NCI-H2196 treated with DMSO at 0.1 percent for 48 hours (cell line): ENCODE measurements at regions not wholly inside any gene's neighbourhood (a gene's known extent, or its start where the extent isn't known, plus 50 kb on each side); places are given as distances from the start of the nearest gene placed in this dataset.

Experiments used
- DNase-seq: peaks from one replicate; lab custom pipeline; 2025; ENCODE audit not compliant: unreplicated experiment; lab: John Stamatoyannopoulos, UW

DNA sequence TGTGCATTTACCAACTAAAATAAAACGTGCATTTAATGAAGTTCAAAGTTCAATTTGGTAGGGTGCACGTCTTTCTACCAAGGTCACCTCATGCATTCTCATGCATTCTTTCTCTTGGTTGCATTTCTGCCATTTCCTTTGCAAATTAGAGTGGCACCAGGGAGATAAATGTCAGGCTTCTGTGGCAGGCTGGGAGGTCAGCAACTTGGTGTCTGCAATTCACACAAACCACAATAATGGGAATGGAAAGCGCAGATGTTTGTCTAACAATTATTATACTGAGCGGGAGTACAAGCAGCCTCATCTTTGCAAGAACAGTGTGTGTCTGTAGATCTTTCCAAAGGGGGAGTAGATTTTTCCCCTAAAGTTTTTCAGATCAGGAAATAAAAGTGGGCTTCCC, 411.7 kb downstream of the DMRT2 start:
- DNase-seq: no peak

DNA sequence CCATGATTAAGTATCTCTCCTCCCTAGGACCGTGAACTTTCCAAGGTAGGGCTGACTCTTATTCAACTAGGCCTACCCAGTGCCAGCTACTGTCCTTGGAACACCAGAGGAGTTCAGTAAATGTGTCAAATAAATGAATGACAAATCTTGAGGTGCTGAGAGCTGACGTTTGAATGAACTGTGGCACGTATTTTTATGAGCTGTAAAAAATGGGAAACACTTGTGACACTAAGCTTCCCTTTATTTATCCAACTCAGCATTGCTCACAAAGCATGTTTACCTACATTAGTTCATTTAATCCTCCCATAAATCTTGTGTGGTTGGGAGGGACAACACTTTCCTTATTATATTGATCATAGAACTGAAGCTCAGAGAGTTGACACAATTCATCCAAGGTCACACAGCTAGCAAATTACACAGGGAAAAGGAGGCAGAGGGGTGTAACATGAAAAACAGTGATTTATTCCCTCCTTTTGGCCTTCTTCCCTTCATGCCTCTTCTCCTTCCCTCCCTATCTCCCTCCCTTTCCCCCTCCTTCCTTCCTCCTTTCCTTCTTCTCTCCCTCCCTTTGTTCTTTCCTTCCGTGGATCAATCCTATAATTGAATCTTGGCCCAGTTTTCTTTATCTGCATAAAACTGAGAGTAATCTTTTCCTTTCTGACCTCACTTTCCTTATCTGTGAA, 412.6 kb downstream of the DMRT2 start:
- no peak for DNase-seq

DNA sequence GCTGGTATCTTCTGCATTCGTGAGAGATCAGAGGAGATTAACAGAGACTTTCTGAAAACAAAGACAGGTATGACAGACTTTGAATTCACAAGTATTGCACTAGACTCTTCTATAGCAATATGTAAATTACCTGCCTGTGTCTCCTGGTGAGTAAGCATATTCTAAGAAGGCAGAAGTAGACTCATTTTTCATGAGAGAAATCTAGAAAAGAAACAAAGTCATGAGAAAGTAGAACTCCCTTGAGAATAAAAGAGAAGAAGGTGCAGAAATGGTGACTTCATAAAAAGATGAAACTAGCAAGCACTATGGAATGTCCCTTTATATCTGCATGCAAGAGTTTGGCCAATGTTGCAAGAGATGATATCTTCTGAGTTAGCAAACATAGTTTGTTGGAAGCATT, 419.8 kb downstream of the DMRT2 start:
- no peak for DNase-seq

DNA sequence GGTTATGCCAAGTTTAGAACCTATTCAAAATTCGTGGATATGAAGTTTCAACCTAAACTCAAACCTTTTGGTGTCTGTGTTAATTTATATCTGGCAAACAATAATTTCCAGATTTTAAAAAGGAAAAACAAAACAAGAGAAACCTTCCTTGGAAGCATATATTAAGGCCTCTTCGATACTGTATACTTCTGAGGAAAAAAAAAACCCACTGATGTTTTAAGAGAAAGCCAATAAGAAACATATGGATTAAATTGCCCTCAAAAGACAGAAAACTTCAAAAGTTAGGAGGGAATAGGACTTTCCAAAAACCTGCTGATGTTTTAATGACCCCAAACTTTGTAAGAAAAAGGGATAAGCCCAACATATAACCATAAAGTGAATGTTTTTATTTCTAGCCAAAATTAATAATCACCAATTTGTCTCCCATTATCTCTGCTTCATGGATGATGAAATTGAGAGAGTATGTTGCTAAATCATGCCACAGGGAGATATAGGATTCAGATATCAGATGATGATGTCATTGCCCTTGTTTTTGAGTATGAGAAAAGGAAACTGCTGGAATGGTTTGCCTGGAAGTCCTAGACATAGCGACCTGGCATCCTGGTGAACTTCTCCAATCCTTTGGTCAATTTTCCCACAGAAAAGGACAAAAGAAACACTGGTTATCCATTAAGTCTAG, 423.9 kb downstream of the DMRT2 start:
- no peak for DNase-seq

DNA sequence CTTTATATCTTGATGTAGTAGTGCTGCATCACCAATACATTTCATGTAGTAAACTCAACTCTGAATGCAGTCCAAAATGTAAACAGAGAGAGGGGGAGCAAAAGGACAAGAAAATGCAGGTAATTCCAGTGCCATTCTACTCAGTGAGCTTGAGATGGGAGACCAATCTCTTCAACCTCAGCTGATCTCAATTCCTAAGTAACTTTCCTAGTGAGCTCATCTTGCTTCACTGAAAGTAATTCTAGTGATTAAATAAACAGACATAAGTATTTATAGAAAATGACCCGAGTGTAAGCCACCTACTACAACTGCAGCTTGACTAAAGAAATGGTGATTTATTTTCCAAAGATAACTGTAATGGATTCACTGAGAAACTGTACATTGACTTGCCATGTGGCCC, 424.5 kb downstream of the DMRT2 start:
- DNase-seq: no peak

DNA sequence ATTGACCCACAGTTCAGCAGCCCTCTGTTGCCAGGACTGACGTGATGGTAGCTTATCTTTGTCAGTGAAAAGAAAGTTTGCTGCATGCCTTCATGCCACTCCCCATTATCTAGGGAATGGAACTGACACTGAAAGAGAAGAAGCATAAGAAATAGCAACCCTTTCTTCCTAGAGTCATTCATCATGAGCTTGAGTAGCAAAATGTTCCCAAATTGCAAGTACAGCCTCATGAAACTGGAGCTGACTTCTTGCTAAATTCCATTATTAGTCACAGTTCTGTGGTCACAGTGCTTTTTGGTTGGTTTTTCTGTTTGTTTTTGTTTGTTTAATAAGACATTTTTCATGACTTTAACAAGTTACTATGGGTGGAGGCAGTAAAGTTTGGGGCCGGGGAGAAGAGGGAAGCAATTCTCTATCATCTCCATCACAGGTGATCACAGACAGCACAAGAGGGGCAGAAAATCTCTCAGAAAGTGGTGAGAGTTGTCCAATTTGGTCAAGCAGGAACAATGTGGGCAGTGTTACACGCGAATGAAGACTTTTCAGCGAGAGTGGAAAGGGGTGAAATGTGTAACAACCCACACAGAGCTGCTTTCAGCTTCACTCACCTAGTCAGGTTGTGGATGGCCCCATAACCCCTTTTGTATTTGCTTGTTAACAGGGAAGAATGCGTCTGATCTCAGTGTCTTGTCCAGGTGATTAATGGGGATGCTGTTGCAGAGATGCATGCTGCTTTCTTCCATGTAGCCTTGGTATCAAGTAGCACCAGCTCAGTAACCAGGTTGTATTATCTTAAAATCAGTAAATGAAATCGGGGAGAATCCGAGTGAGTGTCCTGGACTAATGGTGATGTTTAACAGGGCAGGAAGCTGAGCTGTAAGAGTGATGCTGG, 440.4 kb downstream of the DMRT2 start:
- DNase-seq: no peak

DNA sequence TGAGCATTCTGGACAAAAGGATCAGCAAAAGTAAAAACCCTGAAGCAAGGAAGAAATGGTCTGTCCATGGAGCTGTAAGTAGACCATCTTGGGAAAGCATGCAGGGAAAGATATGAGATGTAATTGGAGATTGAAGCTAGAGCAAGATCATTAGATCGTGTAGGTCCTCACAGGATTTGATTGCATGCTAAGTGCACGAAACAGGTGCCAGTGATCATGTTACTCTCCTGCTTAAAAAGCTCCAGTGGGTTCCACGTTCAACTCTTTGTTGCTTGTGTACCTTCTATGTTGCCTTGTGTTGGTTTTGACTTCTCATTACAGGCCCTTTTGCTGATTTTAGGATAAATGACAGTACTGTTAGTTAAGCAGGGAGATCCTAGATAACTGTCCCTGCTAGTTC, 442.0 kb downstream of the DMRT2 start:
- DNase-seq: no peak

DNA sequence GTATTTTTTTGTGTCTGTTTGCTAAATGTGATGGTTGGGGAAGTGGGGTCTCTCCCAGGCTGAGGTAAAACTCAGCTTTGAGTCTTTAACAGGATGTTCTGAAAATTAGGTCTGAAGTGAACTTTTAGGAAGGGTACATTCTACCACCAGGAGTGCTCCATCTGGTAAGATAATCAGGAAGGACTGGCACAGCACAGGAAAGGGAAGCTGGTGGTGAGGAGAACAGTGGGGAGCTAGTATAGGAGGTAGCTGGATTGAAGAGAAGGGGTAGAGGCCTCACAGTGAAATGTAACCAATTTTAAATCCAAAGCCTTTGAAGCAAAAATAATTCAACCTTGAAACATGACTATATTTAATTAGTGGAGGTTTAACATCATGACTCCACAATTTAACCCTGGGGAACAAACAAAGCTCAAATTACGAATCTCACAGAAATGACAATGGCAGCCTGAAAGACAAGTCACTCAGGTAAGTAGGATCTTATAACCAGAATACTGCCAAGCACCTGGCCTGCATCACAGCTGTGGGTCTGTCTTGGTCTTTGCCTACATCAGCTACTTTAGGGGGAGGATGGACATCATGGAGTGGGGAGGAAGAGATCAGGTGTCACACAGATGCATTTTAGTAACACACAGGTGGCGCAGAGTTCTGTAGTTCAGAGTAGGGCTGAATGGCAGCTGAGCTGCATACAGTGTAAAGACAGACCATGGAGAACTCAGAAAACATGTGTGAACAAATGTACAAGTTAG, 445.3 kb downstream of the DMRT2 start:
- DNase-seq: peak; percentile 99

DNA sequence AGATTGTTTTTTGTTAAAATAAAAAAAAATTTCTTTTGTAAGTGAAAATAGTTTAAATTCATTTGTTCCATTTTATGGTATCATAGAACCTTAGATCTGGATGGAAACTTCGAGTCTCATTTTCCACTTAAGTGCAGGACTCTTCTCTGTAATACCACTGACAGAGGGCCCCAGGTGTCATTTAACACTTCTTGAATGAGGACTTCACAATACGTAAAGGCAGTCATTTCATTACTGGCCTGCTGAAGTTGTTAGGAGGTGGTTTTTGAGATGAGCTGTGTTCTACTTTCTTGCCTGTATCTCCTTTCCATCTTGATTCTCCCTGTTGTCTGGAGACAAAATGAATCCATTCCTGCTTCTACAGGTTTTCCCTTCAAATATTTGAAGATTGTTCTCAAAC, 455.3 kb downstream of the DMRT2 start:
- no peak for DNase-seq

DNA sequence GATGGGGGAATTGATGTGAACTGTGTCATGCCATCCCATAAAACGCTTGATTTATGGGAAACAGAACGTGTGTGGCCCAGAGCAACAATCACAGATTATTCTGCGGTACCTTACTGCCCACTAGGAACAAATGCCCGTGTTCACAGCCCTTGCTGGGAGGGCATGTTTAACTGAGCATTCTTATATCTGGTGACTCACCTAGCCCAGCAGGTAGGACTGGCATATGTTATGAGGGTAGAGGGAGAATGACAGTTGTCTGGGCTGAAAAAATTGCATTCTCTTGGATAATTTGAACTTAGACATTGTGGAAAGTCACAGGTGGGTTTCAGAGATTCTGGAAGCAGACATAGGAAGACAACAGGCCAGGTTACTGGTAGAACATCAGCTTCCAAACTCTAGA, 460.6 kb downstream of the DMRT2 start:
- DNase-seq: no peak

DNA sequence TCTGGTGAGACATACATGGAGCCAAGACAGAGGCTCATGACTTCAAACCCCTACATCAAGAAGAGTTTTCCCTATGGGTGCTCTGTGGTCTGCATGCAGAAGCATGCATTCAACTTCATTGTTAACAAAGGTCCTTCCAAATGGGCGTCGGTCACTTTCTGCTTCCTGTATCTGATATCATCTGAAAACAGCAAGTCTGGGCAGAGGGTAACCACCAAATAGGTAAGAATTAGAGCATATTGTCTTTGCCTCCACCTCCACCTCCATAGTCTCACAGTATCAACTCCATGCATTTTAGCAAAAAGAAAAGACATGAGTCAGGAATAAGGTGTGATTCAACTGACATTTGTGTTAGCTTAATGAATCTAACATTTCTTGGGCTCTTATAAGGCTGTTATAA, 462.9 kb downstream of the DMRT2 start:
- DNase-seq: no peak

DNA sequence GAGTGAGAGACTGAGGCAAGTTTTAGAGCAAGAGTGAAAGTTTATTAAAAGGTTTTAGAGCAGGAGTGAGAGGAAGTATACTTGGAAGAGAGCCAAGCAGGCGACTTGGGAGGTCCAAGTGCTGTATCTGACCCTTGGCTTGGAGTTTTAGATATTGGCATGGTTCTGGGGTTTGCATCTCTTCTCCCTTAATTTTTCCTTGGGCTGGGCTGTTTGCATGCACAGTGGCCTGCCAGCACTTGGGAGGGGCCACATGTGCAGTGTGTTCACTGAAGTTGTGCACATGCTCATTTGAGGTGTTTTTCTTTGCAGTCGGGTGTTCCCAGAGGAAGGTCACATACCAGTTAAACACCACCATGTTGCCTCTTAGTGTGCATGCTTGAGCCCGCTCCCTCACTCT, 464.1 kb downstream of the DMRT2 start:
- DNase-seq: no peak

DNA sequence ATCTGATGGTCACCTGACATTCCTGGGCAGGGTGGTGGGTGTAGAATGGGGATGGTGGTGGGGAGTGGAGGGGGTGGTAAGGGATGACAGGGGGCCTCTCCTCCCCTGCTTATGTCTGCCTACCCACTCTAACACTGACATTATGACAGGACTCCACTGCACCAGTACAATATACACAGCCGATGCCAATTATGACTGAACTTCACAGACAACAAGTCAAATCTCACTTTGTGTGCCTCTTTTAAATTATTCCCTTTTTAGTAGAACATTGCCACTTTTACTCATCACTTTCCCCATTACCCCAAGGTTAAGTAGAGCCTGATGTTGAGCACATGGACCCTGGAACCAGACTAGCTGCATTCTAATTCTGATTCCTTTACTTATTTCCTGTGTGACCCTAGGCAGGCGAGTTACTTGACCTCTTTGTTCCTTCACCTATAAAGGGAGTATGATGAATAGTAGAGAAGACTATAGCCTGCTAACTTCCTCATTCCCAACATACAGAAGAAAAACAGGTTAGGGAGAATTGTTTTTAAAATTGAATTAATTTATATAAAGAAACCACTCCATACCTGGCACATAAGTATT, 464.7 kb downstream of the DMRT2 start:
- no peak for DNase-seq

DNA sequence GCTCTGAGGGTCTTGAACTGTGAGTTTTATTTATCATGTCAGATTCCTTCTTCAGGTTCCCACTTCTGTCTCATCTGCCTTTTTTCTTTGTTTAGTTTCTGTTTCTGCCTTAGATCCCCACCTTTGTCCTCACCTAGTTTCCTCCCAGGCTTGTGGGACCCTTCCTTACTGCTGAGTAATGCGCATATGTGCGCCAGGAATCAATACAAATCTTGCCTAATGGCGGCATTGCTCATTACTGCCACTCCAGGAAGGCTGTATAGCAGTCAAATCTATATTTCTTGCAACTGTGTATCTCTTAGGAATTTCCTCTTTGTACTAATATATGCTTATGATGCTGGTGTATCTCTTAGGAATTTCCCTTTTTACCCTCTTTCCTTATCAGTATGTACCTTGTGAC, 465.4 kb downstream of the DMRT2 start:
- no peak for DNase-seq

DNA sequence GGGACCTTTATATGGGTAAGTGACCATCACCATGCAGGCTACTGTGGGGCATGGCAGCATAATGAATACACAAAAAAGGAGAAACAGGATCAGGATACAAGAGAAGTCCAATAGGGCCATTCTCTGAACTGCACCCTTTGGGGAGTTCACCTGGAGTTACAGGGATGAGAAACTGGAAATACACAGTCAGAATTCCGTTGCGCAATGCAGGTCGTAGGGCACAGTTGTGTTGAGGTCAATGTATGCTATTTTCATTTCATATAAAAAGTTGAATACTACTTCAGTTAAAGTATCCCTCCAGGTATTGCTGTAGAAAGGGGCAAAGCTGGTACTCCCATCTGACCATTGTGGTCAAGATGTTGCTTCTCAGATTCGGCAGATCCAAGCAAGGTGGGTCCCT, 471.4 kb downstream of the DMRT2 start:
- no peak for DNase-seq

DNA sequence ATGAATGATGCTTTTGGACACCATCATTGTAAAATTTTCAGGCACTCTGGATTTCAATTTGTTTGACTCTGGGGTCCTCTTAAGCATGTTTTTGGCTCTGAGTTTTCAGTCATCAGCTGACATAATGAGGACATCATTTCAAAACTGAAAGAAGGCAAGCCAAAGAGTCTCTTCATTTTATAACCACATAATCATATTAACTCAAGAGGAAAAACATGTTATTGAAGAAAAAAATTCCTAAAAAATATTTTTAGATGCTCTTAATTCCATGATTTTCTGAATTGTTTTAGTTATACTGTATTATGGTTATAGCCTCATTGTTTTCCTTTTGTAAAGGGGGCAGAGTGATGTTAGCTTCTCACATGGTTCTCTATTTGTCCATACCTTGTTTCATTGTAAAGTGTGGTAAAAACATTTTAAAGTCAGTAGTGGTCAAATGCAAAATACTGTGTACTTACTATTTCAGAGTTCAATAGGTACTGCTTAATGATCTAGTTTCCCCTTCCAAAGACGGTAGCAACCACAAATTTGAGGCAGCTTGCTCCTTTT, 472.1 kb downstream of the DMRT2 start:
- DNase-seq: no peak

DNA sequence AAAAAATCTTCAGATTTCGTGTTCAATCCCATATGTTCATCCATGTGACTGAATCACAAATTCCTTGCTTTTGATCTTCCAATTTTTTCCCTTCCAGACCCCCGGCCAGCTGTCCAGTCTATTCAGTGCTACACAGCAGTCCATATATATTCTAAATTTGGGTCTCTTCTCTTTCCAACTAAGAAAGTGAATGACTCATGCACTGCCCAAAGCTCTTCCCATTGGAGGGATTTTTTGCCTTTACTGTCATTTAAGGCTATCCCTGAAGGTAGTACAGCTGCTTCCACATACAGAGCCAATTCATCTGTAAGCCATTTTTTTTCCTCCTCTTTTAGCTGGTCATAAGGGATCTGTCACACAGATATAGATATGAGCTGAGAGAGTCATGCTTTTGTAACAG, 478.3 kb downstream of the DMRT2 start:
- no peak for DNase-seq

DNA sequence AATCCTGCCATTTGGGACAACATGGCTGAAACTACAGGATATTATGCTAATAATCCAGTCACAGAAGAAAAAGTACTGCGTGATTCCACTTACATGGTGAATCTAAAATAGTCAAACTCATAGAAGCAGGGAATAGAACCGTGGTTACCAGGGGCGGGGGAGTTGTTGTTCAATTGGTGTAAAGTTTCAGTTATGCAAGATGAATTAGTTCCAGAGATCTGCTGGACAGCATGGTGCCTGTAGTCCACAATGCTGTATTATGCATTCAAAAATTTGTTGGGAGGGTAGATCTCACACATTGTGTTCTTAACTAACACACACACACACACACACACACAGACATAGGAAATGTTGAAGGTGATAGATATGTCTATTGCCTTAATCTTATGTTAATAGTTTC, 480.5 kb downstream of the DMRT2 start:
- no peak for DNase-seq

DNA sequence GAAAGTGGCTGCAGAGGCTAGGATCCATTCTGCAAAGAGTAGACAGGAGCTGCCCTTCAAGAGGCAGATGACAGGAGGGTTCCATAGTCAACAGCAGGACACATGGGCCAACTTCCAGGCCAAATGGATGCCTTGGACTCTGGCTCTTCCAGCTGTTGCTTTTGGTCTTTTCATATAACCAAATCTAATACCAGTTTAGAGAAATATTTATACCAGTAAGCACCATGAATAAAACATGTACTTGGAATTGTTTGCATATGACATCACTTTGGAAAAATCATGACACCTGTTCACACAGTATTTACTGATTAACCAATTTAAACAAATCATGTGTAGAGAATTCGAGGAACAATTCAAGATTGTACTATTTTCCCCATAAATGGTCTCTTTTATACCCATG, 481.3 kb downstream of the DMRT2 start:
- DNase-seq: no peak

DNA sequence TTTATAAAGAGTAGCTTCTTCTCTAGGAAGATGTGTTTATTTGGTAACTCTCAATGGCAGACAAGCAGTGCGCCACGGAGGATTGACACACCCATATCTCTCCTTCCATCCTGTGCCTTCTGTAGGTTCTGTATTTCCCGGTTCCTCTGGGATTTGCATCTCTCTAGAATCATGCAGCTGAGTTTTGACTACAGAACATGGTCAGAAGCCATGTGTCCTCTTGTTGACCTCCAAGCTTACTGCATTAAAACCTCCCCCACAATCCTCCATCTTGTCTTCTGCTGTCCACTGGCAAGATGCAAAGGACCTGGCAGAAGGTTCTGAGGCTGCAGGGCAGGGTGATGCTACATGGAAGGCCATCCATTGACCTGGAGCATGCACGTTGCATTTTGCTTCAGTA, 482.0 kb downstream of the DMRT2 start:
- no peak for DNase-seq

DNA sequence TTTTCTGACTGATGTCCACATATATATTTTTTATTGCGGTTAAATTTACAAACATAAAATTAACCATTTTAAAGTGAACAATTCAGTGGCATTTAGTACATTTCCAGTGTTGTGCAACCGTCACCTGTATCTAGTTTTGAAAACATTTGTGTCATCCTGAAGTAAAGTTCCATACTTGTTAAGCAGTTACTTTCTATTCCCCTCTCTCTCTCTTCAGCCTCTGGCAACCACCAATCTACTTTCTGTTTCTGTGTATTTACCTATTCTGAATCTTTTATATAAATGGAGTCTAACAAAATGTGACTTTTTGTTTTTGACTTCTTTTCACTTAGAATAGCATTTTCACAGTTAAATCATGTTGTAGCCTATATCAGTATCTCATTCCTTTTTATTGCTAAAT, 480.1 kb upstream of the SMARCA2 start:
- DNase-seq: no peak
